ENCODE measurements at regions not wholly inside any gene's neighbourhood (a gene's known extent, or its start where the extent isn't known, plus 50 kb on each side); places are given as distances from the start of the nearest gene placed in this dataset.
A peak's percentile ranks its signal among the peaks of the same experiment; 100 is the strongest.

- Mint-ChIP-seq H3K36me3 (ENCODE audit: low read depth) (no peaks in the 10 kb centered on the region), H3K27ac (ENCODE audit: unreplicated experiment) (no peak overlapping the region), H3K4me1 (ENCODE audit: low read depth) (peaks cover 15% of the 10 kb centered on the region), H3K4me3 (ENCODE audit: unreplicated experiment) (no peak overlapping the region), H3K9me3 (ENCODE audit: low read depth) (no peaks in the 10 kb centered on the region), H3K27me3 (ENCODE audit: low read depth) (no peaks in the 10 kb centered on the region)
- DNase-seq (ENCODE audit: low spot score) = no peak
- TF ChIP-seq, protein P1, sequence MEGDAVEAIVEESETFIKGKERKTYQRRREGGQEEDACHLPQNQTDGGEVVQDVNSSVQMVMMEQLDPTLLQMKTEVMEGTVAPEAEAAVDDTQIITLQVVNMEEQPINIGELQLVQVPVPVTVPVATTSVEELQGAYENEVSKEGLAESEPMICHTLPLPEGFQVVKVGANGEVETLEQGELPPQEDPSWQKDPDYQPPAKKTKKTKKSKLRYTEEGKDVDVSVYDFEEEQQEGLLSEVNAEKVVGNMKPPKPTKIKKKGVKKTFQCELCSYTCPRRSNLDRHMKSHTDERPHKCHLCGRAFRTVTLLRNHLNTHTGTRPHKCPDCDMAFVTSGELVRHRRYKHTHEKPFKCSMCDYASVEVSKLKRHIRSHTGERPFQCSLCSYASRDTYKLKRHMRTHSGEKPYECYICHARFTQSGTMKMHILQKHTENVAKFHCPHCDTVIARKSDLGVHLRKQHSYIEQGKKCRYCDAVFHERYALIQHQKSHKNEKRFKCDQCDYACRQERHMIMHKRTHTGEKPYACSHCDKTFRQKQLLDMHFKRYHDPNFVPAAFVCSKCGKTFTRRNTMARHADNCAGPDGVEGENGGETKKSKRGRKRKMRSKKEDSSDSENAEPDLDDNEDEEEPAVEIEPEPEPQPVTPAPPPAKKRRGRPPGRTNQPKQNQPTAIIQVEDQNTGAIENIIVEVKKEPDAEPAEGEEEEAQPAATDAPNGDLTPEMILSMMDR (IDR thresholded peaks at IDR 0.05) = peak; percentile 90
Measured at GRCh38 chr4:89657931-89658700, 178.8 kb downstream of the SNCA start.

GRCh38 chr4:89653012-89653411 is 183.9 kb downstream of the SNCA start:
- Mint-ChIP-seq H3K36me3 (ENCODE audit: low read depth) (no peaks in the 10 kb centered on the region), H3K4me3 (ENCODE audit: unreplicated experiment) (no peak overlapping the region), H3K9me3 (ENCODE audit: low read depth) (no peaks in the 10 kb centered on the region)

GRCh38 chr4:89645482-89645881 is 191.5 kb downstream of the SNCA start:
- Mint-ChIP-seq H3K4me1 (ENCODE audit: low read depth) (peaks cover 3% of the 10 kb centered on the region), H3K27ac (ENCODE audit: unreplicated experiment) (no peak overlapping the region), H3K27me3 (ENCODE audit: low read depth) (peaks cover 4% of the 10 kb centered on the region)

More at GRCh38 chr4:89653012-89653411, 183.9 kb downstream of the SNCA start:
- TF ChIP-seq, protein P1 (IDR thresholded peaks at IDR 0.05) = no peak
- Mint-ChIP-seq H3K4me1 (ENCODE audit: low read depth) (no peaks in the 10 kb centered on the region), H3K27me3 (ENCODE audit: low read depth) (no peaks in the 10 kb centered on the region), H3K27ac (ENCODE audit: unreplicated experiment) (no peak overlapping the region)
- DNase-seq (ENCODE audit: low spot score) = no peak

GRCh38 chr4:89641367-89641687 is 195.6 kb downstream of the SNCA start:
- Mint-ChIP-seq H3K4me3 (ENCODE audit: unreplicated experiment) (peak overlapping the region; percentile 24), H3K27me3 (ENCODE audit: low read depth) (peaks cover 2% of the 10 kb centered on the region), H3K9me3 (ENCODE audit: low read depth) (no peaks in the 10 kb centered on the region), H3K4me1 (ENCODE audit: low read depth) (peaks cover 7% of the 10 kb centered on the region), H3K36me3 (ENCODE audit: low read depth) (no peaks in the 10 kb centered on the region), H3K27ac (ENCODE audit: unreplicated experiment) (no peak overlapping the region)
- TF ChIP-seq, protein P1 (IDR thresholded peaks at IDR 0.05) = peak; percentile 48
- DNase-seq (ENCODE audit: low spot score) = no peak

More at GRCh38 chr4:89645482-89645881, 191.5 kb downstream of the SNCA start:
- H3K9me3 Mint-ChIP-seq (ENCODE audit: low read depth) = peaks cover 7% of the 10 kb centered on the region
- TF ChIP-seq, protein P1 (IDR thresholded peaks at IDR 0.05) = no peak
- peaks cover 3% of the 10 kb centered on the region for H3K36me3 Mint-ChIP-seq (ENCODE audit: low read depth)
- no peak overlapping the region for H3K4me3 Mint-ChIP-seq (ENCODE audit: unreplicated experiment)
- DNase-seq (ENCODE audit: low spot score) = no peak

GRCh38 chr4:89640620-89641366 is 196.2 kb downstream of the SNCA start:
- peak overlapping the region; percentile 24 for H3K4me3 Mint-ChIP-seq (ENCODE audit: unreplicated experiment)
- H3K9me3 Mint-ChIP-seq (ENCODE audit: low read depth) = no peaks in the 10 kb centered on the region
- H3K36me3 Mint-ChIP-seq (ENCODE audit: low read depth) = no peaks in the 10 kb centered on the region
- peaks cover 7% of the 10 kb centered on the region for H3K4me1 Mint-ChIP-seq (ENCODE audit: low read depth)
- H3K27ac Mint-ChIP-seq (ENCODE audit: unreplicated experiment) = no peak overlapping the region
- TF ChIP-seq, protein P1 (IDR thresholded peaks at IDR 0.05) = peak; percentile 82
- H3K27me3 Mint-ChIP-seq (ENCODE audit: low read depth) = peaks cover 2% of the 10 kb centered on the region
- peak; percentile 61 for DNase-seq (ENCODE audit: low spot score)
